ENCODE measurements at regions not wholly inside any gene's neighbourhood (a gene's known extent, or its start where the extent isn't known, plus 50 kb on each side); places are given as distances from the start of the nearest gene placed in this dataset.

DNA sequence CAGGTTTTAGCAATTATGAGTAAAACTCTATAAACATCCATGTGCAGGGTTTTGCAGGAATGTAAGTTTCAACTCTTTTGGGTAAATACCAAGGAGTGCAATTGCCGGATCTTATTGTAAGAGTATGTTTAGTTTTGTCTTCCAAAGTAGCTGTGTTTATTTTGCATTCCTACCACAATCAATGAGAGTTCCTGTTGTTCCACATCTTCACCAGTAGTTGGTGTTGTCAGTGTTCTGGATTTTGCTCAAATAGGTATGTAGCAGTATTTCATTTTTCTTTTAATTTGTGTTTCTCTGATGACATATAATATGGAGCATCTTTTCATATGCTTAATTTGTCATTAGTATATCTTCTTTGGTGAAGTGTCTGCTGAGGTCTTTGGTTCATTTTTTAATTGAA lies 185.1 kb upstream of the GALNT15 start:
- TF ChIP-seq ZNF274 (IDR thresholded peaks at IDR 0.05; ENCODE audit: low read depth, low read length) (no peak), YY1 (IDR thresholded peaks at IDR 0.05; ENCODE audit: insufficient read depth, insufficient read length) (no peak)
